Lung (tissue), 11 donors: ENCODE measurements at regions not wholly inside any gene's neighbourhood (a gene's known extent, or its start where the extent isn't known, plus 50 kb on each side); places are given as distances from the start of the nearest gene placed in this dataset.
"Not testable (repeated sequence)": the region's sequence is repeated elsewhere in the genome, so short reads cannot be mapped to it uniquely, and the experiment has no call there.

Experiments
- ATAC-seq: fragments of 200-7000 bp; cut with Tn5 transposase; one replicate; pipeline ENCODE4 v1.9.1; 2020; ENCODE audit warnings: moderate number of reproducible peaks; ENCODE audit not compliant: insufficient read depth, low FRiP score
- DNase-seq, 3 donors: peaks; one replicate each; pipeline ENCODE4 v3.0.0-alpha.2; 2013 to 2017
- H3K27ac ChIP-seq, 2 donors: one replicate each; pipeline ENCODE4 v1.5.1; 2013; ENCODE audit warnings: mild to moderate bottlenecking in 2 of 2, moderate library complexity in 2 of 2, control low read depth in 1 of 2, inconsistent platforms in 1 of 2, low read depth in 1 of 2, low read length in 1 of 2
- H3K27me3 ChIP-seq, 3 donors: one replicate each; pipeline ENCODE4 v1.5.1; 2013; ENCODE audit warnings: low read length in 2 of 3; ENCODE audit not compliant: control insufficient read depth in 3 of 3, insufficient read depth in 3 of 3
- H3K36me3 ChIP-seq, 4 donors: one replicate each; pipeline ENCODE4 v1.5.1; 2013; ENCODE audit warnings: low read length in 4 of 4, mild to moderate bottlenecking in 1 of 4, moderate library complexity in 1 of 4; ENCODE audit not compliant: control insufficient read depth in 4 of 4, insufficient read depth in 4 of 4
- H3K4me1 ChIP-seq, 5 donors: one replicate each; pipeline ENCODE4 v1.5.1; 2013; ENCODE audit warnings: low read length in 5 of 5, mild to moderate bottlenecking in 2 of 5, moderate library complexity in 1 of 5; ENCODE audit not compliant: control insufficient read depth in 5 of 5, insufficient read depth in 5 of 5
- H3K4me3 ChIP-seq: one replicate; pipeline ENCODE4 v1.5.1; 2013; ENCODE audit warnings: mild to moderate bottlenecking, control low read depth, moderate library complexity
- H3K9ac ChIP-seq, 2 donors: one replicate each; pipeline ENCODE4 v1.5.1; 2013; ENCODE audit warnings: low read length in 2 of 2, control low read depth in 1 of 2; ENCODE audit not compliant: insufficient read depth in 1 of 2
- H3K9me3 ChIP-seq, 4 donors: one replicate each; pipeline ENCODE4 v1.5.1; 2013; ENCODE audit warnings: low read length in 3 of 4, mild to moderate bottlenecking in 1 of 4, moderate library complexity in 1 of 4; ENCODE audit not compliant: control insufficient read depth in 4 of 4, insufficient read depth in 3 of 4
- CTCF ChIP-seq: IDR thresholded peaks from 2 replicates; pipeline ENCODE4 v1.5.1; 2012; ENCODE audit warnings: mild to moderate bottlenecking; ENCODE audit errors: control extremely low read depth, extremely low read depth
- WGBS, 2 donors: extraction: QIAGEN DNeasy Blood & Tissue Kit; methylation state at CpG; one replicate each; pipeline ENCODE4 v1.1.7; 2013; 5-methylcytosine and 5-hydroxymethylcytosine counted together
- donor health status: control.
- donor health status: control.
- donor health status: Bipolar disorder and iron deficiency.
- donor health status: healthy.
- donor health status: DM: yes; HTN: yes; CAD: no.

GRCh38 chr10:15921423-15921945, 61.2 kb upstream of the MINDY3 start:
- H3K9me3 ChIP-seq, H3K27ac ChIP-seq, ATAC-seq, DNase-seq, H3K4me3 ChIP-seq, H3K4me1 ChIP-seq, H3K27me3 ChIP-seq, H3K36me3 ChIP-seq, H3K9ac ChIP-seq: not testable (repeated sequence)
- WGBS, 2 donors: 96 to 99% methylated on average over 21 to 28 of the region's 28 CpGs

GRCh38 chr10:15931376-15931775, 71.1 kb upstream of the MINDY3 start:
- TF ChIP-seq CTCF: no peak
- no peak overlapping the region for H3K4me3 ChIP-seq
- H3K27me3 ChIP-seq: no peaks in the 10 kb centered on the region

GRCh38 chr10:15939543-15939942, 79.2 kb upstream of the MINDY3 start:
- DNase-seq: peak in 1 of 3 donors; percentile 0
- not testable (repeated sequence) for ATAC-seq, H3K9me3 ChIP-seq, H3K36me3 ChIP-seq, H3K9ac ChIP-seq, H3K4me3 ChIP-seq, H3K4me1 ChIP-seq, H3K27me3 ChIP-seq, H3K27ac ChIP-seq
- 71 to 77% methylated on average over 6 of the region's 6 CpGs for WGBS, 2 donors

More at GRCh38 chr10:15931376-15931775, 71.1 kb upstream of the MINDY3 start:
- no peaks in the 10 kb centered on the region for H3K4me1 ChIP-seq
- DNase-seq (peak in 2 of 3 donors; percentile 11 to 26), ATAC-seq (no peak)
- WGBS, 2 donors: 76 to 86% methylated on average over 5 of the region's 5 CpGs
- no peaks in the 10 kb centered on the region for H3K36me3 ChIP-seq
- H3K9me3 ChIP-seq: peaks cover 0 to 3% (median 0%) of the 10 kb centered on the region in 4 donors
- H3K27ac ChIP-seq: no peak overlapping the region
- no peak overlapping the region for H3K9ac ChIP-seq

GRCh38 chr10:15943426-15943825, 83.1 kb upstream of the MINDY3 start:
- 55 to 82% methylated on average over 1 of the region's 1 CpG for WGBS, 2 donors
- no peak for DNase-seq
- Histone ChIP-seq H3K27me3 (no peaks in the 10 kb centered on the region), H3K4me3 (no peak overlapping the region), H3K27ac (no peak overlapping the region), H3K4me1 (no peaks in the 10 kb centered on the region), H3K9ac (no peak overlapping the region), H3K36me3 (no peaks in the 10 kb centered on the region), H3K9me3 (peaks cover 0 to 3% (median 0%) of the 10 kb centered on the region in 4 donors)
- ATAC-seq: no peak
- no peak for TF ChIP-seq CTCF

- no peak for ATAC-seq
- TF ChIP-seq CTCF: no peak
Observed at GRCh38 chr10:15954188-15954587, 93.9 kb upstream of the MINDY3 start.

More at GRCh38 chr10:15954188-15954587, 93.9 kb upstream of the MINDY3 start:
- H3K27ac ChIP-seq: no peak overlapping the region
- H3K36me3 ChIP-seq: no peaks in the 10 kb centered on the region
- peaks cover 0 to 4% (median 0%) of the 10 kb centered on the region in 3 donors for H3K27me3 ChIP-seq
- H3K9ac ChIP-seq: no peak overlapping the region
- no peak for DNase-seq
- 82 to 90% methylated on average over 4 of the region's 4 CpGs for WGBS, 2 donors
- no peak overlapping the region for H3K4me3 ChIP-seq
- peaks cover 0 to 2% (median 0%) of the 10 kb centered on the region in 5 donors for H3K4me1 ChIP-seq
- no peaks in the 10 kb centered on the region for H3K9me3 ChIP-seq
